Epithelial cell of proximal tubule (primary cell): ENCODE measurements at regions not wholly inside any gene's neighbourhood (a gene's known extent, or its start where the extent isn't known, plus 50 kb on each side); places are given as distances from the start of the nearest gene placed in this dataset.

Source experiments
- DNase-seq: peaks from one replicate; pipeline ENCODE4 v3.0.0-alpha.2; 2011; ENCODE audit warnings: low read depth
- H3K4me3 ChIP-seq: 2 replicates; pipeline ENCODE4 v1.5.1; 2011; ENCODE audit warnings: low read depth, mild to moderate bottlenecking, low read length
- CTCF ChIP-seq: conservative IDR thresholded peaks from 2 replicates; pipeline ENCODE4 v1.5.1; 2012; ENCODE audit warnings: low read depth, mild to moderate bottlenecking, low read length

GRCh38 chr18:63043516-63043915 lies 276.1 kb downstream of the BCL2 start:
- no peak overlapping the region for H3K4me3 ChIP-seq
- TF ChIP-seq CTCF: no peak
- no peak for DNase-seq

- DNase-seq: no peak
- no peak overlapping the region for H3K4me3 ChIP-seq
- TF ChIP-seq CTCF: no peak
These were observed 277.2 kb downstream of the BCL2 start for GRCh38 chr18:63042351-63042750.

GRCh38 chr18:63040788-63041410 lies 278.7 kb downstream of the BCL2 start:
- no peak overlapping the region for H3K4me3 ChIP-seq
- TF ChIP-seq CTCF: no peak
- DNase-seq: no peak

GRCh38 chr18:63037491-63037890 lies 282.1 kb downstream of the BCL2 start:
- no peak for DNase-seq
- TF ChIP-seq CTCF: no peak
- no peak overlapping the region for H3K4me3 ChIP-seq

GRCh38 chr18:63031375-63031774 lies 288.2 kb downstream of the BCL2 start:
- DNase-seq: no peak
- no peak overlapping the region for H3K4me3 ChIP-seq
- no peak for TF ChIP-seq CTCF
